Breast epithelium (tissue), 3 donors: ENCODE measurements at regions not wholly inside any gene's neighbourhood (a gene's known extent, or its start where the extent isn't known, plus 50 kb on each side); places are given as distances from the start of the nearest gene placed in this dataset.

Source experiments
- CTCF ChIP-seq, 3 donors: fragments of 450-650 bp; IDR thresholded peaks; one replicate each; pipeline ENCODE4 v1.5.1; 2016 to 2017; ENCODE audit warnings: antibody characterized with exemption in 3 of 3, mild to moderate bottlenecking in 3 of 3, moderate library complexity in 3 of 3
- POLR2A ChIP-seq: fragments of 450-650 bp; IDR thresholded peaks from one replicate; pipeline ENCODE4 v1.6.1; 2016; ENCODE audit warnings: antibody characterized with exemption, mild to moderate bottlenecking, moderate library complexity
- POLR2AphosphoS5 ChIP-seq, 3 donors: sonication (generic); formaldehyde crosslinking; IDR thresholded peaks; one replicate each; pipeline ENCODE4 v1.6.1; 2017; ENCODE audit warnings: antibody characterized with exemption in 3 of 3

- TF ChIP-seq POLR2A (no peak), CTCF (IDR thresholded peaks at IDR 0.05) (no peak), POLR2AphosphoS5 (IDR thresholded peaks at IDR 0.05) (no peak)
These were observed 792.9 kb downstream of the EFNA5 start for GRCh38 chr5:106877881-106878280.
